ENCODE measurements at regions not wholly inside any gene's neighbourhood (a gene's known extent, or its start where the extent isn't known, plus 50 kb on each side); places are given as distances from the start of the nearest gene placed in this dataset.
A peak's percentile ranks its signal among the peaks of the same experiment; 100 is the strongest.

GRCh38 chr12:77777274-77777673 is 53.4 kb upstream of the NAV3 start:
- no peak for DNase-seq

DNA sequence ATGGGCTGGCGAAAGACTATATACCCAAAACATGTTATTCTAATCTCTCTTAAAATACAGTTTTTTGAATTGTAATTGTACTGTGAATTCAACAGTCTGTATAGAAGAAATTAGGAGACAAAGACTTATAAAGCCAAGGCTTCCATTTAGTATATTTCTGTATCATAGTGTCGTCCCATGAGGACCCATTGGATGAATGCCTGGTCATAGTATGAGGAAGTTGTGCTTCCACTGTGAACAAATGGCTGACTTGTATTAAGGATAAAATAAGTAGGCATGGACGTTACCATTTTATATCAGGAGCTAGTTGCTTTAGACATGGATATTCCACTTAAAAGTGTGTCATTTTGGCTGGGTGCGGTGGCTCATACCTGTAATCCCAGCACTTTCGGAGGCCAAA is 55.9 kb upstream of the NAV3 start:
- DNase-seq: no peak

- peak; percentile 69 for DNase-seq
Measured at GRCh38 chr12:77772676-77773298, 57.9 kb upstream of the NAV3 start.

DNA sequence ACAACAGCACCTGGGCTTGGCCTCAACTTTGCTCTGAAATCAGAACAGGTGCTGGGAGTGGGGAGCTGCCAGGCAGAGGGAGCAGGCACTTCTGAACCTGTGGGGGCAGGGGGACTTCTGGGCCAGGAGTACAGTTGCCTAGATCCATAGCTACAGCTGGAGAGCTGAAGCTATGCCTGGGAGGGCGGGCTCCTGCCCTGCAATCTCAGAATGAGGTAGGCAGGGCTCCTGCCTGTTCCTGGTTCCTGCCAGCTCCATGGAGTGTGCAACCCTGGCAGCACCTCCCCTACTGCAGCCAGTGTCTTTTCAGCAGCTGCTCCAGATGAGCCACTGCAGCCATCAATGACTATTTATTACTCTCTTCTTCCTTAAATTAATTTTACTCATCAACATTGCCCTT is 62.1 kb upstream of the NAV3 start:
- no peak for DNase-seq

DNA sequence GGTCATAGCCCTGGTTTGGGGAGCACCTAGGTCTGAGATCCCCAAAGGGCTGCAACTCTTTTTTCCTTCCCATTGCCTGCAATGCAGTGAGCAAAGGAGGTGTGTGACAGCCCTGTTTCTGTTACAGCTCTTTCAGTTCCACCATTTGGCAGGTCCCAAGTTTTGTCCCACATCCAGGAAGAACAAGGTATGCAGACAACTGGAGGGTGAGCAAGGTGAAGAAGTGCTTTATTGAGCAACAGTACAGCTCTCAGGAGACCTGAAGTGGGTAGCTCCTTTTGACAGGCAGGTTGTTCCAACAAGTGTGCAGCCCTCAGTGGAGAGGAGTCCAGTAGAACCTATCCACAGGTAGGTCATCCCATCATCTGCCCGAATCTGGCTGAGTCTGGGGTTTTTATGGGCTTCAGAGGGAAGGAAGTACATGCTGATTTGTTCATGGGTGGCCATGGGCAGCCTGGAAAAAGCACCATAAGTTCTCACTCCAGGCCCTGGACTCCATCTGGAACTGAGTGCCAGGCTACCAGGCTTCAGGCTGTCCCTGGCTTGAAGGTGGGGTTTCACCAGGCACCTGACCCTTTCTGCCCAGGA is 62.8 kb upstream of the NAV3 start:
- DNase-seq: no peak

- no peak for DNase-seq
Measured at GRCh38 chr12:77767335-77767734, 63.4 kb upstream of the NAV3 start.

GRCh38 chr12:77766224-77766623 is 64.5 kb upstream of the NAV3 start:
- peak; percentile 51 for DNase-seq

DNA sequence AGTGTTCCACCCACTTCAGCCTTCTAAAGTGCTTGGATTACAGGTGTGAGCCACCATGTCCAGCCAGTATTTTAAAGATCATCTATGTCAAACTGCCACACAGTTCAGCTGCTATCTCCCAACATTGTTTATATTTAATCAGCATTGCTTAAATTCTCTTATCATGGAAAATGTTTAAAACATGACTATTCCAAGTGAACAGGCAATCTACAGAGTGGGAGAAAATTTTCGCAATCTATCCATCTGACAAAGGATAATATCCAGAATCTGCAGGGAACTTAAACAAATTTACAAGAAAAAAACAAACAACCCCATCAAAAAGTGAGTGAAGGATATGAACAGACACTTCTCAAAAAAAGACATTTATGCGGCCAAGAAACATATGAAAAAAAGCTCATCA is 69.4 kb upstream of the NAV3 start:
- no peak for DNase-seq

DNA sequence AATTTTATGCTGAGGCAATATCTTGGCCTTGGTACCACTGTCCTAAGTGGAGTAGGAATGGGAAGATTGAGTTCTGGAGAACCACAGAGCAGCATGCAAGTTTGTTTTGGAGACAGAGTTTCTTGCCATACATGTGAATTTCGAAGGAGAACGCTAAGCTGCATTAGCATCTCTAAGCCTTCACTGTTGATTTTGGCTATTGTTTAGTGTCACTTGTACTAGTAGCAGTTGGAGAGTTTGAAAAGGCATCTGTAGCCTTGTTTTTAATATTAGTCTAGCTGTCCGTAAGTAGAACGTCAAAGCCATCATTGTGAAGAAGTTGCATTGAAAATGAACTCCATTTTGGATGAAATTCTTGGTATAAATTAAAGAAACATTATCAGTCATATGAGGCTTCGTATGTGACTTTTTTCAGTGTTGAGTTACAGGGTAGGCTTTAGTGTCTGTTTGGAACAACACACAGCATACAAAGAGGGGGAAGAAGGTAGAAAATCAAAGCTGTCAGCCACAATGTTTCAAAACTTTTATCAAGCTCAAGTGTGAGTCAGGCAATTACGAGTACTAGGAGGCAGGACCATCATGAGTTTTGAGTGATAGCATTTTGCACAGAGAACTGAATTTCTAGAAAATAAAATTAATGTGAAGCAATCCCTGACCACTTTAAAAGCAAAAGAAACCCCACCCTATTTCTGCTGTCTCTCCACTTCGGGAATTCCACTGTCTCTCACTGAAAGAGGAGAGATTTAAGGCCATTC is 70.2 kb upstream of the NAV3 start:
- no peak for DNase-seq

- no peak for DNase-seq
Measured at GRCh38 chr12:77754086-77754485, 76.6 kb upstream of the NAV3 start.

DNA sequence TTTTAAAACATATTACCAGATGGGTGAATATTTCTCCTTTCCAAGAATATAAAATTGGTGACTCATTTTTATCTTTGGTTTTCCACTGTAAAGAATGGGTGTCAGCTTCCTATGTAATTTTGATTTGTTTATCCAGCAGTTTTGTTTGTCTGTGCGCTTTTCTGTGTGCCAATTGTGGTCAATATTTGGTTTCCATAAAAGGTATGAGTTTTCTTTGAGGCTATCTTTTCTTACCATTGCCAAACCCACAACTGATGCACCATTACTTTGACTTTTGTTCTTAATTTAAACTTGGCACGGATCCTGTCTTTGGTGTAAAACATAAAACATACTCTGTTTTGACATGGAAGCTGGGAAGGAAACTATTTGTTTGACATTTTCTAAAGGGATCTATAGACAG is 78.8 kb upstream of the NAV3 start:
- DNase-seq: peak; percentile 79

- DNase-seq: peak; percentile 8
Measured at GRCh38 chr12:77746096-77746495, 84.6 kb upstream of the NAV3 start.

DNA sequence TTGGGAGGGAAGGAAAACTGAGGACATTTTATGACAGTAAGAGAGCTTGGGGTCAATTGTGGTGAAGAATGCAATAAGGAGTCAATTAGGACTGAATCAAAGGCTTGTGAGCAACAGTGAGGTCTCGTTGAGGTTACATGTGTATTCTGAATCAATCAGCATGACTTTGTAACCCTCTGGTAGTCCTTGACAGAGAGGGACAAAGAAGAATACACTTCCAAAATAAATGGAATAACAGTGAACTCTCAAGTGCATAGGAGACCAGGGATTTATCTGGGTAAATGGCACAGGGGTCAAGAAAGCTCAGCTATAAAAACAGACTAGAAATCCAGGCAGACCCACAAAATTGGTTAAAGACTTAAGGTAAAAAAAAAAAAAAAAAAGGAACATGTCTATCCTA is 85.1 kb upstream of the NAV3 start:
- no peak for DNase-seq

- DNase-seq: no peak
Measured at GRCh38 chr12:77742631-77743030, 88.1 kb upstream of the NAV3 start.

GRCh38 chr12:77741974-77742517 is 88.6 kb upstream of the NAV3 start:
- no peak for DNase-seq

GRCh38 chr12:77736219-77736965 is 94.3 kb upstream of the NAV3 start:
- DNase-seq: no peak

DNA sequence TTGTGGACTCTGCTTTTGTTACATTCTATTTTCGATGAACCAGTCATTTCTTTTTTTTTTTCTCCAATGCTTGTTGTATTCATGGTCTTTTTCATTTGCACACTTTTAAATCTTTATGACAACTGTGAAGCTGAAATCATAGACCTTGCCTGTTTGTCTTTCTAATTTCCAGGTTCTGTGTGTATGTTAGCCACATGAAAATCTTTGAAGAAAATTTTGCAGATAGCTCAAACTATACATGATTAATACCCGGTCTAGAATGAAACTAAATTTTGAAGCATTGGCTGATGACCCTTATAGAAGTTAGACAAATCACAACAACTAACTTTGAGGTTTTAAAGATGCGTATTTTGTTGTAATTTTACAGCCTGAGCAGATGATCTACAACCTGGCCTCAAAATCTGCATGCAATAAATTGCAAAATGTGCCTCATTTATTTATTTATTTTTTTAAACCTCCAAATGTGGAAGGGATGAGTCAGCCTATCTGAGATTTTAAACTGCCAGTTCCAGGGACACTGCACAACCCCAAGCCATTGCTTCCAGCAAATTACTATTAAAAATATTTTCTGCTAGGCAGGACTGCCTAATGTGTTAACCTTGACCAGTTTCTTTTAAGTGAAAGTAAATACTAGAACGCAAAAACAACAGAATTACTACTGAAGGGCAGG is 96.3 kb upstream of the NAV3 start:
- DNase-seq: no peak

DNA sequence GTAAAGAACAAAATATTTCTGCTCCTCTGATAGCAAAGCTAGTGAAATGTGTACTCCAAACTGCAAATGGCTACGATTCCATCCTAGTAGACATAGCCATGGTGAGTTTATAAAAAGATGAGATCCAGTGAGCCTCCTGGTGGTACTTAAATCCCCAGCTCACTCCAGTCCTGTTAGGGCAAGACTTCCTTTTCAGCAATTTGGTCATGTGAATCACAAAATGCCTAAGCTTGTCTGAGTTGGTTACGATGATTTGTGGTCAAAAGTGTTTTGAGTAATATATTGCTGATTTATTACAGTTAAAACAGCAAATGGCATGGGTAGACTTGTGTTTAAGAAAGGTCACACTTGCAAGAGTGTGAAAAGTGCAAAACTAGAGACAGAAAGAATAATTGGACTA is 102.7 kb upstream of the NAV3 start:
- DNase-seq: no peak

GRCh38 chr12:77727442-77728001 is 103.2 kb upstream of the NAV3 start:
- DNase-seq: no peak

DNA sequence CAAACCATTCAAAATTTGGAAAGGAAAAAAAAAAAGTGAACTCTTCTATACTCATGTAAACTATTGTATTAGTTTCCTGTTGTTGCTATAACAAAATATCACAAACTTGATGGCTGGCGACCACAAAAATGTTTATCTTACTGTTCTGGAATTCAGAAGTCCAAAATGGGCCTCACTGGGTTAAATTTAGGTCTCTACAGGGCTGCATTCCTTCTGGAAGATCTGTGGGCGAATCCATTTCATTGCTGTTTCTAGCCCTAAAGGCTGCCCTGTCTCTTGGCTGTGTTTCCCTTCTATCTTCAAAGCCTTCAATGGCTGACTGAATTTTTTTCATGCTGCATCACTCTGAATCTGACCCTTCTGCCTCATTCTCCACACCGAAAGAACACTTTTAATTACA is 105.1 kb upstream of the NAV3 start:
- DNase-seq: no peak

DNA sequence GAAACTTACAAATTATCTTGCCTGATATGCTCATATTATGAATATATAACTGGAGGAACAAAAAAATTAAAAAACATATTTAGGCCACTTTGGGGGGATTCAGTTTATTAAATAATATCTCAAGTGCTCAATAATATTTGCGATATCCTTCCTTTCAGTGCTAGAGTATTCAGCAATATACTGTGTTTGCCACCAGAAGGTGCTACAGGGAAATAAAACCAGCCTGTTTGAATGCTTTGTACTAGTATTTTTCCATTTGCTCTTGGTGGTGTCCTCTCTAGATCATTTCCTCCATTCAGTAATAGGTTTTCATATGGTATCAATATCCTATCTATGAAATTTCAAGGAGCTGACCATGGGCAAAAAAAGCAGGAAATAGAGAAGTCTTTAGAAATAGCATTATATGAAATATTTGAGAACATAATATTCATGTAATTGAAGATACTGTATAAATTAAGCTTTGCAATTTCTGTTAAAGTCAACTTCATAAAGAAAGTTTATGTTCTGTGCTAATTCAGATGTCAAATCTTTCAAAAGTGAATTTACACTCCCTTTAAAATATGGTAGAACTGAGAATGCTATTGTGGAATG is 106.2 kb upstream of the NAV3 start:
- DNase-seq: peak; percentile 63

DNA sequence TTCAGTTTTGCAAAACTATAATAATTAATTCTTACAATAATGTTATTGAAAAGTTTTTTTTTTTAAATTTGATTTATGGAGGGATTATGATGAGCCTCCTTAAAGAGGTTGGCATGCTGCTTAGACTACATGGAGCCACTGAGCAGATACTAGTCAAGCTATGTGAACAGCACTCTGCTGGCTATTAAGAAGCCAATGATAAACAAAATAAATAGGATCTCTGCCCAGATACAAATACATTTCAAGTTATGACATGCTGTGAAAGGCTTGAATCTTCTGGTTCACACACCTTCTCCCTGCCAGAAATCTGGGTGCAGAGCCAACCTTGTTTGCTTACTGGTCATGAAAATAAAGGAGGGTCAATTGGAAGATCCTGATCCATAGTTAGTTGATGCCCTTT is 107.4 kb upstream of the NAV3 start:
- peak; percentile 94 for DNase-seq
